ENCODE measurements at regions not wholly inside any gene's neighbourhood (a gene's known extent, or its start where the extent isn't known, plus 50 kb on each side); places are given as distances from the start of the nearest gene placed in this dataset.

DNA sequence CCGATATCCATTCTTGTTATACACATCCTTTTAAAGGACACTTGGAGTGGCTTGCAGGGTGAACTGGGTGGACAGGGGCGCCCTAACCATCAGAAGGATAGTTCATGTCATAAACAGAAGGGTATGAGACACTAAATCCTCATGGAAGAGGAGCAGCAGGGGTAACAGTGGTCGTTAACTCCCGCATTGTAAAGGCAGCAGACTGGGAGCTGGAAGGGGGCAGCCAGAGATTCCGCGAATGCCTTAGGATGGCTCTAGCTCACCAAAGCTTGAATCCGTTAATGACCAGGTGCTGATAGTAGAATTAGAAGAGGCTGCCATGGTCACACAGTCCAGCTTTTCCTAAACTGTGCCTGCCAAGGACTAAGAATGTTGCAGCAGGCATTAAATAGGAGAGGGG is 85.2 kb upstream of the ANKRD34C start:
- TF ChIP-seq, protein P1, sequence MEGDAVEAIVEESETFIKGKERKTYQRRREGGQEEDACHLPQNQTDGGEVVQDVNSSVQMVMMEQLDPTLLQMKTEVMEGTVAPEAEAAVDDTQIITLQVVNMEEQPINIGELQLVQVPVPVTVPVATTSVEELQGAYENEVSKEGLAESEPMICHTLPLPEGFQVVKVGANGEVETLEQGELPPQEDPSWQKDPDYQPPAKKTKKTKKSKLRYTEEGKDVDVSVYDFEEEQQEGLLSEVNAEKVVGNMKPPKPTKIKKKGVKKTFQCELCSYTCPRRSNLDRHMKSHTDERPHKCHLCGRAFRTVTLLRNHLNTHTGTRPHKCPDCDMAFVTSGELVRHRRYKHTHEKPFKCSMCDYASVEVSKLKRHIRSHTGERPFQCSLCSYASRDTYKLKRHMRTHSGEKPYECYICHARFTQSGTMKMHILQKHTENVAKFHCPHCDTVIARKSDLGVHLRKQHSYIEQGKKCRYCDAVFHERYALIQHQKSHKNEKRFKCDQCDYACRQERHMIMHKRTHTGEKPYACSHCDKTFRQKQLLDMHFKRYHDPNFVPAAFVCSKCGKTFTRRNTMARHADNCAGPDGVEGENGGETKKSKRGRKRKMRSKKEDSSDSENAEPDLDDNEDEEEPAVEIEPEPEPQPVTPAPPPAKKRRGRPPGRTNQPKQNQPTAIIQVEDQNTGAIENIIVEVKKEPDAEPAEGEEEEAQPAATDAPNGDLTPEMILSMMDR (IDR thresholded peaks at IDR 0.05), result no peak
- no peak for DNase-seq (ENCODE audit: low spot score)
- H3K4me3 ChIP-seq, result no peak overlapping the region
- H3K27ac ChIP-seq, result no peak overlapping the region

DNA sequence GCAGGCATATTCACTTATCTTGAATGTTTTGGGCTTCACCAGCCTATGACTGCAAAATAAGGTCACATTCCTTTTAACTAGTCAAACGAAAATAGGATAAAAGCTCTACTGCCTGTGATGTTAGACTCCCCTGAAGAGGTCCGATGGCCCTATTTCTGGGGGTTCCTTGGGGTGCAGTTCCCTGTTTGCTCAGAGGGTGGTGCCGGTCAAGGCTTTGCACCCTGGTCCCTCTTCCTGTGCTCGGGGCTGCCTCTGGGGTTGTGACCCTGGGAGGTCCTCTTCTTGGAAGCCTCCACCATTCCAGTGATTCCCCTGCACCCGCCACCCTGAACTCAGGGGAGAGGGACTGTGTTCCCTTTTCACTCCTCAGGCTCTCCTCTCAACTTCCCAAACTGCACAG is 86.7 kb upstream of the ANKRD34C start:
- no peak for DNase-seq (ENCODE audit: low spot score)
- TF ChIP-seq, protein P1 (IDR thresholded peaks at IDR 0.05), result no peak
- H3K27ac ChIP-seq, result no peak overlapping the region
- H3K4me3 ChIP-seq, result no peak overlapping the region

DNA sequence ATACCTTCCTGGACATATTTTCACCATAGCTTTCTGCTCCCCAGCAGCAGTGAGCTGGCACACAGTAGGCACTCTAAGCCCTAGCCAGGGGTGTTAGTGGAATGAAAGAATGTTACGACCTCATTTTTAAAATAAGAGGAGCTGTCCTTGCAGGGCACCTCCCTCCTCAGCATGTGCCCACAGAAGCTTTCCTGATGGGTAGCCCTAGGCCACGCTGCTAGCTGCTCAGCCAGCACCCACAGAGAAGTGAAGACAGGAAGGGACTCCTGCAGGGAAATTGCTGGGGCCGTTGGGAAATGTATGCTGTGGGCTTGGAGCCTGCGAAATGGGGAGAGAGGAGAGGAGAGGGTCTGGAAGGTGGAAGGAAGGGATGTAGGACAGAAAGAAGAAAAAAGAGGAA is 87.3 kb upstream of the ANKRD34C start:
- TF ChIP-seq, protein P1 (IDR thresholded peaks at IDR 0.05), result no peak
- Histone ChIP-seq H3K4me3 (no peak overlapping the region), H3K27ac (no peak overlapping the region)
- no peak for DNase-seq (ENCODE audit: low spot score)

DNA sequence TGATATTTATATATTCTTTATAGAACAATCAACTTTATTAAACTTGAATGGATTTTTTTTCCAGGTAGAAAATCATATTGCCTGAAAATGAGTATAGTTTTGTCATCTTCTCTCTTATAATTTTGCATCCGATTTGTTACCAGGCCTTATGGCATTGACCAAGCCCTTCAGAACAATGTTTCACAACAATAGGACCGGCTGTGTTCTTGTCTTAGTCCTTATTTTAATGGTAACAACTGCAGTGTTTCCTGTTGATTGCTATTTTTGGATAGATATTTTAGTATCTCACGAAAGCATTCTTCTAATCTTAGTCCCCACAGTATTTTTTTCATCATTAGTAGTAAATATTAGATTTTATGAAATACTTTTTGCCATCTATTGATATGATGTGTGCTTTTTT is 88.1 kb upstream of the ANKRD34C start:
- H3K27ac ChIP-seq, result no peak overlapping the region
- TF ChIP-seq, protein P1 (IDR thresholded peaks at IDR 0.05), result no peak
- DNase-seq (ENCODE audit: low spot score), result no peak
- H3K4me3 ChIP-seq, result no peak overlapping the region

DNA sequence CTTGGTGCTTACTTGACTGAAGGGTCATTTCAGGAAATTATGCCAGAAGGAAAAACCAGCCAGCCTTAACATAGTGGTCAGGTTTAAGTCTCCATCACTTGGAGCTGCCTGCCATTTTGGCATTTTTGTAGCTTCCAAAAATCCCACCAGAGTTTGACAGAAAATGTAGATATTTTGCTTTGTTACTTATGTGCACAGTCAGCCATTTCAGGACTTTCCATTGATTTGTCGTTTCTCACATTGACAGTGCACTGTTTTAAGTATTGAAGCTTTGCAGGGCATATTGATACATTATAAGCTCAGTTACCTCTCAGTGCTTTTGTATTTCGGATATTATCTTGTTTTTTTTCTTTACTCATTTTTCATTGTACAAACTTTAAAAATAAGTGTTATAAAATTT is 89.0 kb upstream of the ANKRD34C start:
- no peak for DNase-seq (ENCODE audit: low spot score)
- TF ChIP-seq, protein P1 (IDR thresholded peaks at IDR 0.05), result no peak
- Histone ChIP-seq H3K4me3 (no peak overlapping the region), H3K27ac (no peak overlapping the region)

DNA sequence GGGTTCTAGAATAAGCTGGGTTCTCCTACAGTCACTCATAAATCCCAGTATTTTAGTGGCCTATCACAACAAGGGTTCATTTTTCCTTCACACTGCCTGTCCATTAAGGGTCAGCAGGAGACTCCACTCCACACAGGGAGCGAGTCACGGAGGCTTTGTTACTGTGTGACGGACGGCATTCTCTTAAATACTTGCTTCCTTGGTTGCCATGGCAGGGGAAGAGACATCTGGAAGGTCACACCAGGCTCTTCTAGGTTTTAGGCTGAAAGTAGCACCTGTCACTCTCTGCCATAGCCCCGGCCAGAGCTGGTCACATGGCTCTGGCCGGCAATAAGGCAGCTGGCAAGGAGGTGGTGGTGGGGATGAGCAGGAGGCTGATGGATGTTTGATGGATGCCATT is 89.4 kb upstream of the ANKRD34C start:
- Histone ChIP-seq H3K4me3 (no peak overlapping the region), H3K27ac (no peak overlapping the region)
- TF ChIP-seq, protein P1 (IDR thresholded peaks at IDR 0.05), result no peak
- no peak for DNase-seq (ENCODE audit: low spot score)

DNA sequence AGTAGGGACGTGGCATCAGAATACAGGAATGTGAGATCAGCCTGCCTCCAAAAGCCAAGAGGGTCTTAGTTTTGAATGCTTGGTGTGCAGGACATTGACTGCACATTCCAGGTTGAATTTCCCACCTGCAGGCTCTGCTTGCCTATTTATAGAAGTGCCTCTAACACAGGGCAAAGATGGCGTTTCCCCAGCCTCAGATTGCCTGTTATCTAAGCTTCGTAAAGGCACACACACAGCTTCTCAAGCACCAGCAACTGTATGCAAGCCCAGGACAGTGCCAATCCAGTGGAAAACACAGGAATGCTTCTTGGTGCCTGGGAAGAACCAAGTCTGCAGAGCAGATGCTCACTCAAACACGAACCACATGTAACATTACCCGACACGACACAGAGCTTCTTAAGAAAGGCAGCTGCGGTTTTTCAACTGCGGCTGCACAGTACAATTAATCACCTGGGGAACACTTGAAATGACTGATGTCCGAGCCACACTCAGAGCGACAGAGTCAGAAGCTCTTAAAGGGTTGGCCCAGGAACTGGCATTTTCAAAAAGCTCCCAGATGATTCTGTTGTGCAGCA is 90.0 kb upstream of the ANKRD34C start:
- no peak for DNase-seq (ENCODE audit: low spot score)
- H3K4me3 ChIP-seq, result no peak overlapping the region

More for the DNA sequence above, 90.0 kb upstream of the ANKRD34C start:
- TF ChIP-seq, protein P1 (IDR thresholded peaks at IDR 0.05), result no peak
- no peak overlapping the region for H3K27ac ChIP-seq

Data from coronary artery (tissue), 2 donors.